ENCODE measurements at regions not wholly inside any gene's neighbourhood (a gene's known extent, or its start where the extent isn't known, plus 50 kb on each side); places are given as distances from the start of the nearest gene placed in this dataset.

GRCh38 chr10:105969884-105970377 is 1194.6 kb downstream of the SORCS1 start:
- DNase-seq = no peak

DNA sequence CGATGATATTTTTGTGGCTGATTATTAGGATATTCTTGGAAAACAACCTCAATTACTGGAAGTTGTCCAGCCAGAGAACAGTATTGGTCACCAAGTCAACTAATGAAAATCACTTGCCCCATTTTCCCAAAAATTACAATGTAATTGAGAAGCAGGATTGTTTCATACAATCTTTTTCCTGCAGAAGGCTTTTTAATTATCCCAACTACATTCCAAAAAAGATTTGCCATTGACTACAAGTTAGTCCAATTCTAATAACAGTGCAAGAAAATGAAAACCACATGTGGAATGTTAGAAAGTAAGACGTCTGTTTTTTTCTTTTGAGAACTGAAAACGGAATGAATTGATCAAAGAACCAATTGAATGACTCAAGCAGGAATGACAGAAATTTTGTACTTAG is 1195.8 kb downstream of the SORCS1 start:
- no peak for DNase-seq

DNA sequence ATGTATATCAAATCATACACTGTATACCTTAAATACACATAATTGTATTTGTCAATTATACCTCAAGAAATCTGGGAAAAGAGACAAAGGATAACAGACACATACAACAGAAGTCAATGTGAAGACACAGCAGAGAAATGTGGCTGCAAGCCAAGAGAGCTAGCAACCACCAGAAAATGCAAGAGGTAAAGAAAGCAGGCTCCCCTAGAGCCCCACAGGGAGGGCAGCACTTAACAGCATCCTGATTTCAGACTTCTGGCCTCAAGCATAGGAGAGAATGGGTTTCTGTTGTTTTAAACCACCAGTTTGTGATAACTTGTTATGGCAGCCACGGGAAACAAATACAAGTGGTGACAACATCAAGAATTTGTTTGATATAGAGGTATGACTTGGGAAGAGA is 1197.2 kb downstream of the SORCS1 start:
- DNase-seq = no peak

- no peak for DNase-seq
These were observed 1199.4 kb downstream of the SORCS1 start for GRCh38 chr10:105965141-105965540.

DNA sequence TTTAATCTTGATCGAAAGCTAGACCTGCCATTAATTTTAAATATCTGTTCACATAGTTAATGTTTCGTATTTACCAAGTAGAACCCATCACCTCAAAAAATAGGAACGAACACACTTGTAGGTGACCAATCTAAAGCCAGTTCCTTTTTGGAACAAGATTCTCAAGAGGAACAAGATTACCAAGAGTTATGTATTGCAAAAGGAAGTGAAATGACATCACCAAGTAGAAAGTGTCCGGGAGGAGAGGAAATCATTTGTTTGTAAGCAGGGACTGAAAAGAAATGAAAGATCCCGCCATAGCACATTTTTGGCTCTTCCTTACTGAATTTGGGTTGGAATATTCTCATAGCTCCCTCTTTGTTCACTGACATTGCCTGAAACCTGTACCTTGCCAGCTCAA is 1200.5 kb downstream of the SORCS1 start:
- DNase-seq = no peak

DNA sequence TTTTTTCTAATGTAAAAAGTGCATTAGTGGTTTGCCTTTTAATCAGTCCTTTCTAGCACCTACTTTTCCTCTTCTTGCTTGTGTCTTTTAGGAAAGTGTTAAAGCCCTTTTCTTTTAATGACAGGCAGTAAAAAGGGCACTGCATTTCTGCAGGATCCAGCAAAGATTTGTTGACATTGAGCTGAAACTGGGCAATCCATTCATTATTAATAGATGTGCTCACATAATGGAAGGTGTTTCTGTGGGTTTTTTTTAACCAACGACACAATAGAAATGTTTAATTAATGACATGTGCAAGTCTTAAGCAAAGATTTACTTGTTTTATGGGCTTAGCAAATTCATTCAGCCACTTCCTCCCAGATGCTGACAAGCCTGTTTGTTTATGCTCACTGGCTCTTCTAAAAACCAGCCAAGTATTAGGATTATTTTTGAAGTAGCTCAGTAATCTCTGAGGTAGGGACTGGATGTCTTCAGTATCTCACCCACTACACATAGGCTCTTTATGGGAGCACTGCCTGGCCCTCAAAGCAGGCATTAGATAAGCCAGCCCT is 1201.1 kb downstream of the SORCS1 start:
- no peak for DNase-seq

DNA sequence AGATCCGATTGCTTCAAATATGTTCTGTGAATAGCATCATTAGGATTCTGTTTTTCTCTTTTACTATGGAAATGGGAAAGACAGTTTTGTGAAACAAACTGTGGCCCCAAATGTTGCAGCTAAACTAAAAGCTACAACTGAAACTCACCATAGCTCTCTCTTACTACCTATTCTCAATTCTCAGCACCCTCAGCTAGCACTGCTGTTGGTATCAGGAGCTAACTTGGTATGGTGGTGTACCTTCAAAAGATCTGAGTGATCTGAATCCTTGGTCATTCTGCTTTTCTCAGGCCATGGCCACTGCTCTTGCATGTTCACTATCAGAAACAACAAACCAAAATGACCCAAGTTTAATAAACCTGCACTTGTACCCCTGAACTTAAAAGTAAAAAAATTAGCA is 1208.0 kb downstream of the SORCS1 start:
- no peak for DNase-seq

GRCh38 chr10:105953861-105954260 is 1210.6 kb downstream of the SORCS1 start:
- DNase-seq = no peak

DNA sequence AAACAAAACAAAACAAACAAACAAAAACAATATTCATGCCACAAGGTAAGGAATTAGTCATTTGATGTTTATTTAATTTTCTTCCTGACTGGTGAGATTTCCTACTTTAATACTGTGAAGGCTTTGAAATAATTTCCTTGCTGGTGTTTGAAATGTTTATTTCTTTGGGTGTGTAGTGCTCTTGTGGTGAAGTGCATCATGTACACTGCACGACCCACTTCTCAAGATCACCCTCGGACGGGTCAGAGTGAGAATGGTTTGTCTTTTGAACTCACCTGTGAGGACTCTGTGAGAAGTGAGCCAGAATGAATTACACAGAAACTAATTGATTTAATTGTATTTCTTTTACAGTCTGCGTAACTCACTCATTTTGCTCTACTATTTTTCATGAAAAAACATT is 1211.5 kb downstream of the SORCS1 start:
- DNase-seq = no peak

DNA sequence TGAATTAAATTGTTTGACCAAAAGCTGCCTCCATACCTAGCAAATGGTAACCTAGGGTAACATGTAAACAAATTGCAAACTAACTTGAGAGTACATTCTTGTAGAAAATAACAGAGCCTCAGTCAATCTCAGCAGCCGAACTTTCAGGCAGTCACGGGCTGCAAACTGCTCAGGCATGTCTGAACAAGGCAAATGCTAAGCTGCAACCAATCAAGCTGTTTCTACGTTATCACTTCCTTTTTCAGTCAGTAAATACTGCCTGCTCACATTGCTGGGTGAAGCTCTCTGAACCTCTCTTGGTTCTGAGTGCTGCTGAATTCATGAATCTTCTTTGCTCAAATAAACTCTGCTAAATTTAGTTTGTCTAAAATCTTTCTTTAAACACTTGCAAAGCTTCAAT is 1212.4 kb downstream of the SORCS1 start:
- DNase-seq = no peak

- DNase-seq = peak; percentile 2
These were observed 1214.1 kb downstream of the SORCS1 start for GRCh38 chr10:105950410-105950809.

GRCh38 chr10:105949721-105950120 is 1214.8 kb downstream of the SORCS1 start:
- no peak for DNase-seq

DNA sequence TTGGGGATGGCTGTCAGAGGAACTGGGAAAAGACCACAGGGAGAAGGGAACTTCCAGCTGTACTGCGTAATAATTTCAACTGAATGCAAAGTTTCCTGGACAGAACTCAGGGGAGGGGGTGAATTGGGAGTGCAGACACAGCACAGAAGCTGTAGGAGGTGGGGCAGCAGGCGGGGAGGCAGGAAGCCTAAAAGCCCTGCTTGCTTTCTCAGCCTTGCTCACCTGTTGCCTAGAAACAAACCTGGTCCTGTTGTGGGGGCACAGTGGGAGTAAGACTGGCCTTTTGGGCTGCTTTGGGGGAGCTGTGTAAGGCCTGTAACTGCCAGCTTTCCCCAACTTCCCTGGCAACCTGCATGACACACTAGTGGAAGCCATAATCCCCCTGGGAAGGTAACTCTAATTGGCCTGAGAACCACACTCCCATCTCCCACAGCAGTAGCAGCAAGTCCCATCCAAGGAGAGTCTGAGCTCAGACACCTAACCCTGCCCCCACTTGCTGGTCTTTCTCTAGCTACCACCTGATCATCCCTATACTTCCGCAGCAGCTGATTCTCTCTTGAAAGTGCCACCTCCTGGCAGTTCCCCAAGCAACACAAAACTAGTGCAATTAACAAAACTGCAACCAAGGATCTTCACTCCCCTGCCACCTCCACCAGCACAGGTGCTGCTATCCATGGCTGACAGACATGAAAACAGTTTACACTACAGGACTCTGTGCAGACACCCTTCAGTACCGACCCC is 1239.3 kb downstream of the SORCS1 start:
- DNase-seq = no peak

DNA sequence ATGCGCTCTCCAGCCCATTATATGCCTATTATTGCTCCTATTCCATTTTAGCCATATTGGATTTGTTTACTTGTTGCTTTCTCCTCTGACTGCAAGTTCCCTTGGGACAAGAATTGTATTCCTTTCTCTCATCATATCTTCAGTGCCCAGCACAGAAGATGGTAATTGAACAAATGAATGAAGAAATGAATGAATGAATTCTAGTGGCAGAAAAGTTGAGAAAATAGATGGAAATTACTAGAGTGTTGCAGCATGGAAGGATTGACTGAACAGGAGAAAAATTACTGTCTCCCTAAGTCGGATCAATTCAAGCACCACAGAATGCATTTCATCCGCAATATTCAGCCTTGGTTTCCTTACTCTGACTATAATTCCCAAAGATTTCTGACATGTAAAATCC is 1243.2 kb downstream of the SORCS1 start:
- no peak for DNase-seq

DNA sequence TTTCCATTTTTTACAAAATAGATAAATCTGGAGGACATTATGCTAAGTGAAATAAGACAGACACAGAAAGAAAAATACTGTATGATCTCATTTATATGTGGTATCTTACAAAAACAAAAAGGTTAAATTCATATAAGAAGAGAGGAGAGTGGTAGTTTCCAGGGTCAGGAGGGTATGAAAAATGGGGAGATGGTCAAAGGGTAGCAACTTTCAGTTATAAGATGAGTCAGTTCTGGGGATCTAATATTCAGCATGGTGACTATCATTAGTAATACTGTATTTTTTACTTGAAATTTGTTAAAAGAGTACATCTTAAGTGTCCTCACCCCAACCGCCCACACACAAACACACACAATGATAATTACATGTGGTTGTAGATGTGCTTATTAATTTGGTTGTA is 1250.1 kb downstream of the SORCS1 start:
- DNase-seq = no peak

GRCh38 chr10:105908701-105909100 is 1255.8 kb downstream of the SORCS1 start:
- DNase-seq = no peak

DNA sequence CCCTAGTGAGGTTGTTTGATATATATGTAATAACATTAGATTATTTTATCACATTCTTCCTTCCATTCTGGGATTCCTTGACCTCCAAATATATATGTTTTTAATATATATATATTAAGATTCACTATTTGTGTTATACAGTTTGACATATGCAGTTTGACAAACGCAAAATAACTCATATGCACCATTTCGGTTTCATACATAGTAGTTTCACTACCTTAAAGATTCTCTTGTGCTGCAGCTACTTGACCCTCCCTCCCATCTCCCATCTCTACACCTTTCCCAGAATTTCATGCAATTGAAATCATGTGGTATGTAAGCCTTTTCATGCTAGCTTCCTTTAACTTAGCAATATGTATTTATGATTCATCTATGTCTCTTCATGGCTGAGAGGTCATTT is 1244.4 kb downstream of the SORCS3 start:
- no peak for DNase-seq

- no peak for DNase-seq
These were observed 1238.3 kb downstream of the SORCS3 start for GRCh38 chr10:105879401-105879800.

GRCh38 chr10:105875050-105875449 is 1234.0 kb downstream of the SORCS3 start:
- DNase-seq = no peak

DNA sequence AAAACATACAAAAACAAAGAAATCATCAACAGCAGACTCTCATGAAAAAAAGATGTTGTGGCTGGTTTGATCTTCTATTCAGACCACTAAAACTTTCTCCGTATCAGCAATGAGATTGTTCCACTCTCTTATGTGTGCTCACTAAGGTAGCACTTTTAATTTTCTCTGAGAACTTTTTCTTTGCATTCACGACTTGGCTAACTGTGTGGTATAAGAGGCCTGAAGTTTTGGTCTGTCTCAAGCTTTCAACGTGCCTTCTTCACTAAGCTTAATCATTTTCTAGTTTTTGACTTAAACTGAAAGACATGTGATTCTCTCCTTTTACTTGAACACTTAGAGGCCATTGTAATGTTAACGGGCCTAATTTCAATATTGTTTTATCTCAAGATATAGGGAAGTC is 1231.6 kb downstream of the SORCS3 start:
- no peak for DNase-seq

- no peak for DNase-seq
These were observed 1227.8 kb downstream of the SORCS3 start for GRCh38 chr10:105868935-105869334.

DNA sequence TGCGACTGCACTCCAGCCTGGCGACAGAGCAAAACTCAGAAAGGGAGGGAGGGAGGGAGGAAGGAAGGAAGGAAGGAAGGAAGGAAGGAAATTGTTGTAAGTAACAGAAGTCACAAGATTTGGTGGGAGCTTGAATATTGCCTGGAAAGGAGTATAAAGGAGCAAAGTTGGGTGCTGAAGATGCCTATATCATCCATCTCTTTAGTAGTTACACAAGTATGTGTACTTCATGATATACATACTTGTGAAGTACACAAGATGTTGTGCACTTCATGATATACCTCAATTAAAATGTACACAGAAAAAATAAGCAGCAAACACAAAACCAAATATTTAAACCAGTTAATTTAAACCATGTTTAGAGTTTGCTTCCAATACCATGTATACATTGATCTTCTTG is 1223.8 kb downstream of the SORCS3 start:
- DNase-seq = no peak

GRCh38 chr10:105857268-105858264 is 1216.5 kb downstream of the SORCS3 start:
- DNase-seq = no peak

DNA sequence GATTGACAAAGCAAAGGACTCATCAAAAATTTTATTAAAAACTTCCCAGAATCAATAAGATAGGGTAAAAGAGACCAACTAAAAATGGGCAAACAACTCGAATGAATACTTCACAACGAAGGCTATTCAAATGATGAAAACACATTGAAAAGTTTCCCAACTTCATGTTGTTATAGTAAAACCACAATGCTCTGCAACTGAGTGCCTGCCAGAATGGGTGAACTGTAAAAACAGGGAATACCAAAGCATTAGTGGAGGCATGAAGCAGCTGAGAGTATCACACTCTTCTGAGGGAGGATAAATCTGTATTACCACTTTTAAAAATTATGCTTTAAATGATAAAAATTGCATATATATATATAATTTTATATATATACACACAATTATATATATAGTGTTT is 1214.7 kb downstream of the SORCS3 start:
- DNase-seq = no peak
